SK-N-SH (cell line): ENCODE measurements at regions not wholly inside any gene's neighbourhood (a gene's known extent, or its start where the extent isn't known, plus 50 kb on each side); places are given as distances from the start of the nearest gene placed in this dataset.

ENCODE experiments used
- CTCF ChIA-PET: fragments of 300-600, 350-600 bp; formaldehyde crosslinking; extraction: SDS; loops from one replicate; lab custom pipeline; 2021; lab: Yijun Ruan, JAX
- POLR2A ChIA-PET: fragments of 350-600 bp; sonication (Branson Sonifier 250); formaldehyde crosslinking; extraction: SDS; loops from one replicate; lab custom pipeline; 2020; ENCODE audit warnings: antibody characterized with exemption, inconsistent platforms; lab: Yijun Ruan, JAX
- DNase-seq: peaks from one replicate; pipeline ENCODE4 v3.0.0; 2012
- H2AFZ ChIP-seq: fragments of 200-600 bp; sonication (generic); 2 replicates; pipeline ENCODE4 v1.8.1; 2016; ENCODE audit warnings: antibody characterized with exemption, mild to moderate bottlenecking, low read depth
- H3F3A ChIP-seq: fragments of 200-600 bp; sonication (generic); replicated peaks from 2 replicates; pipeline ENCODE3; 2016; ENCODE audit warnings: antibody characterized with exemption, mild to moderate bottlenecking; ENCODE audit not compliant: insufficient read depth
- H3K27ac ChIP-seq, 2 experiments: fragments of 200-500 bp in 1 of 2; fragments of 200-600 bp in 1 of 2; sonication (Bioruptor generic) in 1 of 2; sonication (generic), shearing (Covaris generic) in 1 of 2; 2 replicates each; pipeline versions ENCODE4 v1.5.1 to v1.6.1; 2014 to 2016; ENCODE audit warnings: low read depth in 2 of 2, inconsistent platforms in 1 of 2, low read length in 1 of 2, mild to moderate bottlenecking in 1 of 2, mixed read lengths in 1 of 2
- H3K27me3 ChIP-seq: fragments of 200-600 bp; sonication (generic), shearing (Covaris generic); 2 replicates; pipeline ENCODE4 v1.6.1; 2016; ENCODE audit warnings: mixed run types; ENCODE audit not compliant: insufficient read depth
- H3K36me3 ChIP-seq, 2 experiments: fragments of 200-500 bp in 1 of 2; fragments of 200-600 bp in 1 of 2; sonication (Bioruptor generic) in 1 of 2; sonication (generic) in 1 of 2; replicated peaks in 1 of 2; 2 replicates each; pipeline versions ENCODE3 to v1.5.1; 2014 to 2016; ENCODE audit warnings: low read length in 1 of 2, mild to moderate bottlenecking in 1 of 2; ENCODE audit not compliant: insufficient read depth in 2 of 2, control insufficient read depth in 1 of 2
- H3K4me1 ChIP-seq, 2 experiments: fragments of 200-500 bp in 1 of 2; fragments of 200-600 bp in 1 of 2; sonication (Bioruptor generic) in 1 of 2; sonication (generic), shearing (Covaris generic) in 1 of 2; 2 replicates each; pipeline versions ENCODE4 v1.5.1 to v1.6.1; 2014 to 2016; ENCODE audit warnings: low read depth in 1 of 2, low read length in 1 of 2, mixed run types in 1 of 2; ENCODE audit not compliant: insufficient read depth in 2 of 2, control insufficient read depth in 1 of 2
- H3K4me2 ChIP-seq: fragments of 200-600 bp; sonication (generic), shearing (Covaris generic); 2 replicates; pipeline ENCODE4 v1.6.1; 2017; ENCODE audit warnings: mixed run types
- H3K4me3 ChIP-seq, 2 experiments: fragments of 200-500 bp in 1 of 2; fragments of 200-600 bp in 1 of 2; sonication (Bioruptor generic) in 1 of 2; sonication (generic), shearing (Covaris generic) in 1 of 2; 2 replicates each; pipeline versions ENCODE4 v1.5.1 to v1.8.1; 2014 to 2016; ENCODE audit warnings: low read depth in 2 of 2, inconsistent platforms in 1 of 2, low read length in 1 of 2, mild to moderate bottlenecking in 1 of 2, mixed read lengths in 1 of 2, moderate library complexity in 1 of 2
- H3K79me2 ChIP-seq: fragments of 200-600 bp; sonication (generic); 2 replicates; pipeline ENCODE4 v1.8.1; 2017; ENCODE audit warnings: mild to moderate bottlenecking; ENCODE audit not compliant: insufficient read depth
- H3K9ac ChIP-seq: fragments of 200-600 bp; sonication (generic); 2 replicates; pipeline ENCODE4 v1.6.1; 2017; ENCODE audit warnings: mixed run types
- H3K9me2 ChIP-seq: fragments of 200-600 bp; sonication (generic); 2 replicates; pipeline ENCODE4 v1.6.1; 2017; ENCODE audit warnings: mixed run types
- H3K9me3 ChIP-seq: fragments of 200-600 bp; sonication (generic); 2 replicates; pipeline ENCODE4 v1.6.1; 2017; ENCODE audit warnings: mixed run types, mild to moderate bottlenecking, moderate library complexity
- H4K20me1 ChIP-seq: fragments of 200-600 bp; sonication (generic); 2 replicates; pipeline ENCODE4 v1.6.1; 2017; ENCODE audit warnings: mild to moderate bottlenecking, mixed run types; ENCODE audit not compliant: insufficient read depth
- ELF1 ChIP-seq: IDR thresholded peaks from 2 replicates; pipeline ENCODE4 v1.4.0; 2012
- EP300 ChIP-seq, 2 experiments: IDR thresholded peaks; 2 replicates each; pipeline versions ENCODE4 v1.4.0 to v1.6.1; 2012; ENCODE audit warnings: borderline replicate concordance in 1 of 2, low read depth in 1 of 2, low read length in 1 of 2
- EZH2phosphoT487 ChIP-seq: fragments of 200-600 bp; sonication (generic); IDR thresholded peaks from 2 replicates; pipeline ENCODE4 v1.6.1; 2017; ENCODE audit warnings: low read depth, mixed run types, mild to moderate bottlenecking, antibody characterized with exemption, moderate library complexity, borderline replicate concordance
- GABPA ChIP-seq: IDR thresholded peaks from 2 replicates; pipeline ENCODE4 v1.4.0; 2012; ENCODE audit warnings: low read depth, mild to moderate bottlenecking
- IRF3 ChIP-seq: fragments of 150-350 bp; IDR thresholded peaks from 2 replicates; pipeline ENCODE4 v1.6.1; 2016; ENCODE audit warnings: mild to moderate bottlenecking, low read depth, low read length
- MAX ChIP-seq: IDR thresholded peaks from 2 replicates; pipeline ENCODE4 v1.4.0; 2012; ENCODE audit warnings: low read depth
- MXI1 ChIP-seq: IDR thresholded peaks from 2 replicates; pipeline ENCODE4 v1.6.1; 2012; ENCODE audit warnings: mild to moderate bottlenecking, low read depth, low read length, improper control_type of control experiment
- NFIC ChIP-seq: IDR thresholded peaks from 2 replicates; pipeline ENCODE4 v1.4.0; 2012; ENCODE audit warnings: borderline replicate concordance
- PBX3 ChIP-seq: IDR thresholded peaks from 2 replicates; pipeline ENCODE4; 2012
- RCOR1 ChIP-seq: fragments of 150-350 bp; IDR thresholded peaks from 2 replicates; pipeline ENCODE4 v1.6.1; 2017; ENCODE audit warnings: antibody characterized with exemption, low read length
- RXRA ChIP-seq: IDR thresholded peaks from 2 replicates; pipeline ENCODE4 v1.4.0; 2012; ENCODE audit warnings: low read depth, mild to moderate bottlenecking, borderline replicate concordance
- TCF12 ChIP-seq: IDR thresholded peaks from 2 replicates; pipeline ENCODE4 v1.4.0; 2012
- TEAD4 ChIP-seq: IDR thresholded peaks from 2 replicates; pipeline ENCODE4 v1.4.0; 2012; ENCODE audit warnings: mild to moderate bottlenecking, borderline replicate concordance; ENCODE audit not compliant: insufficient read depth
- USF1 ChIP-seq: IDR thresholded peaks from 2 replicates; pipeline ENCODE4 v1.4.0; 2012; ENCODE audit warnings: low read depth, borderline replicate concordance
- TF ChIP-seq, protein P1 (sequence below): IDR thresholded peaks from 2 replicates; pipeline ENCODE4 v1.4.0; 2012; ENCODE audit warnings: low read depth, borderline replicate concordance

DNA sequence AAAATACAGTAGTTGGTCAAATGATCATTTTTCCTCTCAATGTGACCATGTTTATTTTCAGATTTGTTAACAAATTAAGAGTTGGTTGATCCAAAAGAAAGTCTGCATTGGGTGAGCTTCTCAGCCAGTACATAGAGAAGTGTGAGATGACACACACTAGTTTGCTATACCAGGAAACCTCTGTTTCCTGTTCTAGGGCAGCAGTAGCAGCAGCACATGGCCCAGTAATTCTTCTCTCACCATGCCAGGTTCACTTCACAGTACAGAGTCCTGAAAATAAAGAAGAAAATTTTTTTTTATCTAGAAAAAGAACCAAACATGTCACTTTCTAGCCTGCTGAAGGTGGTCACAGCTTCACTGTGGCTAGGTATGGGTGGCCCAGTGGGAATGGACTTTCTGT lies 250.2 kb upstream of the OR4E1 start:
- no peaks in the 10 kb centered on the region for H3K27me3 ChIP-seq
- no peak overlapping the region for H3K27ac ChIP-seq

More for the DNA sequence above, 250.2 kb upstream of the OR4E1 start:
- H3K79me2 ChIP-seq = no peaks in the 10 kb centered on the region
- ChIA-PET POLR2A (no interaction called here), CTCF (interaction anchor here (1.4 kb wide), 1 partner anchor 11 kb away, joined by 3 read pairs; no protein-coding TSS in a partner anchor)
- H4K20me1 ChIP-seq = no peaks in the 10 kb centered on the region
- no peak for DNase-seq
- H3K4me3 ChIP-seq = no peak overlapping the region
- H2AFZ ChIP-seq = no peak overlapping the region
- H3K9ac ChIP-seq = no peak overlapping the region
- H3K9me3 ChIP-seq = no peaks in the 10 kb centered on the region
- no peak for TF ChIP-seq ELF1
- TF ChIP-seq, protein P1, sequence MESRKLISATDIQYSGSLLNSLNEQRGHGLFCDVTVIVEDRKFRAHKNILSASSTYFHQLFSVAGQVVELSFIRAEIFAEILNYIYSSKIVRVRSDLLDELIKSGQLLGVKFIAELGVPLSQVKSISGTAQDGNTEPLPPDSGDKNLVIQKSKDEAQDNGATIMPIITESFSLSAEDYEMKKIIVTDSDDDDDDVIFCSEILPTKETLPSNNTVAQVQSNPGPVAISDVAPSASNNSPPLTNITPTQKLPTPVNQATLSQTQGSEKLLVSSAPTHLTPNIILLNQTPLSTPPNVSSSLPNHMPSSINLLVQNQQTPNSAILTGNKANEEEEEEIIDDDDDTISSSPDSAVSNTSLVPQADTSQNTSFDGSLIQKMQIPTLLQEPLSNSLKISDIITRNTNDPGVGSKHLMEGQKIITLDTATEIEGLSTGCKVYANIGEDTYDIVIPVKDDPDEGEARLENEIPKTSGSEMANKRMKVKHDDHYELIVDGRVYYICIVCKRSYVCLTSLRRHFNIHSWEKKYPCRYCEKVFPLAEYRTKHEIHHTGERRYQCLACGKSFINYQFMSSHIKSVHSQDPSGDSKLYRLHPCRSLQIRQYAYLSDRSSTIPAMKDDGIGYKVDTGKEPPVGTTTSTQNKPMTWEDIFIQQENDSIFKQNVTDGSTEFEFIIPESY = no peak
- TF ChIP-seq PBX3 = no peak
- no peak for TF ChIP-seq GABPA
- TF ChIP-seq RXRA = no peak
- TF ChIP-seq EZH2phosphoT487 = no peak
- TF ChIP-seq TEAD4 = no peak
- TF ChIP-seq IRF3 = no peak
- TF ChIP-seq USF1 = no peak
- TF ChIP-seq MAX = no peak
- no peak for TF ChIP-seq EP300 (IDR thresholded peaks at IDR 0.05; ENCODE audit: borderline replicate concordance in 1 of 2, low read depth in 1 of 2, low read length in 1 of 2)
- no peak for TF ChIP-seq MXI1
- no peak for TF ChIP-seq TCF12
- no peak for TF ChIP-seq RCOR1
- no peak for TF ChIP-seq NFIC
- no peaks in the 10 kb centered on the region for H3K9me2 ChIP-seq
- H3F3A ChIP-seq = no peaks in the 10 kb centered on the region
- H3K4me1 ChIP-seq = no peaks in the 10 kb centered on the region
- H3K36me3 ChIP-seq = no peaks in the 10 kb centered on the region
- H3K4me2 ChIP-seq = no peak overlapping the region
